PC-3 (cell line): ENCODE measurements at regions not wholly inside any gene's neighbourhood (a gene's known extent, or its start where the extent isn't known, plus 50 kb on each side); places are given as distances from the start of the nearest gene placed in this dataset.

ENCODE experiments used
- CTCF ChIP-seq: fragments of 300-600 bp; sonication (generic); conservative IDR thresholded peaks from 2 replicates; pipeline ENCODE4 v1.5.1; 2017; ENCODE audit warnings: antibody characterized with exemption, low read depth, mild to moderate bottlenecking, low read length
- EZH2 ChIP-seq: fragments of 300-600 bp; sonication (generic); IDR thresholded peaks from one replicate; pipeline ENCODE4 v1.6.1; 2017; ENCODE audit warnings: antibody characterized with exemption, mild to moderate bottlenecking, low read length; ENCODE audit not compliant: unreplicated experiment
- EZH2phosphoT487 ChIP-seq: fragments of 300-600 bp; sonication (generic); IDR thresholded peaks from 2 replicates; pipeline ENCODE4 v1.6.1; 2018; ENCODE audit warnings: mild to moderate bottlenecking, antibody characterized with exemption, low read length, borderline replicate concordance

- no peak for TF ChIP-seq CTCF
- TF ChIP-seq EZH2, result no peak
- no peak for TF ChIP-seq EZH2phosphoT487
Measured at GRCh38 chr5:123266365-123266764, 156.8 kb downstream of the CEP120 start.
